Calu3 (cell line): ENCODE measurements at regions not wholly inside any gene's neighbourhood (a gene's known extent, or its start where the extent isn't known, plus 50 kb on each side); places are given as distances from the start of the nearest gene placed in this dataset.
A peak's percentile ranks its signal among the peaks of the same experiment; 100 is the strongest.

Experiments used
- BruUV-seq: library from RNA; stranded (reverse); fragments of 400-500 nt; replicated peaks from 2 replicates; lab custom pipeline; 2021; lab: Mats Ljungman, UMichigan
- CTCF ChIA-PET: fragments of 300-600 bp; sonication (Branson Sonifier 250); formaldehyde crosslinking; loops from one replicate; lab custom pipeline; 2022; ENCODE audit warnings: antibody characterized with exemption; lab: Charles Lee
- DNase-seq: peaks from one replicate; pipeline ENCODE4 v3.0.0; 2022
- H3K27ac Mint-ChIP-seq: one replicate; pipeline ENCODE4 v1.8.0; 2022; ENCODE audit warnings: mixed read lengths; ENCODE audit not compliant: unreplicated experiment
- H3K27me3 Mint-ChIP-seq: one replicate; pipeline ENCODE4 v1.8.0; 2022; ENCODE audit warnings: mixed read lengths; ENCODE audit not compliant: unreplicated experiment
- H3K36me3 Mint-ChIP-seq: one replicate; pipeline ENCODE4 v1.8.0; 2022; ENCODE audit warnings: mild to moderate bottlenecking, moderate library complexity, mixed read lengths; ENCODE audit not compliant: insufficient read depth, unreplicated experiment
- H3K4me1 Mint-ChIP-seq: one replicate; pipeline ENCODE4 v1.8.0; 2022; ENCODE audit warnings: mild to moderate bottlenecking, low read depth, mixed read lengths; ENCODE audit not compliant: unreplicated experiment
- H3K4me3 Mint-ChIP-seq: one replicate; pipeline ENCODE4 v1.8.0; 2022; ENCODE audit warnings: mild to moderate bottlenecking, low read depth, moderate library complexity, mixed read lengths; ENCODE audit not compliant: unreplicated experiment
- H3K9me3 Mint-ChIP-seq: one replicate; pipeline ENCODE4 v1.8.0; 2022; ENCODE audit warnings: low read depth, mixed read lengths; ENCODE audit not compliant: unreplicated experiment
- CTCF ChIP-seq: fragments of 200-600 bp; IDR thresholded peaks from one replicate; pipeline ENCODE4 v1.8.0; 2022; ENCODE audit warnings: antibody characterized with exemption; ENCODE audit not compliant: unreplicated experiment
- intact Hi-C: fragments of 100-400 bp; cut with micrococcal nuclease; formaldehyde crosslinking; loops from one replicate; pipeline ENCODE4 v1.10.0; 2022; ENCODE audit not compliant: unreplicated experiment

- H3K27ac Mint-ChIP-seq = no peak overlapping the region
- intact Hi-C loops = no loop called here
- no peaks in the 10 kb centered on the region for H3K9me3 Mint-ChIP-seq
- TF ChIP-seq CTCF = no peak
- CTCF ChIA-PET = no interaction called here
- H3K4me3 Mint-ChIP-seq = no peak overlapping the region
- H3K27me3 Mint-ChIP-seq = no peaks in the 10 kb centered on the region
- no peaks in the 10 kb centered on the region for H3K4me1 Mint-ChIP-seq
- no peak for DNase-seq
- no TSS peak for BruUV-seq
- H3K36me3 Mint-ChIP-seq = no peaks in the 10 kb centered on the region
Measured at GRCh38 chr5:52543594-52543993, 244.1 kb upstream of the ITGA1 start.

- no peak for DNase-seq
- Mint-ChIP-seq H3K4me3 (no peak overlapping the region), H3K27ac (no peak overlapping the region), H3K27me3 (no peaks in the 10 kb centered on the region), H3K9me3 (no peaks in the 10 kb centered on the region), H3K36me3 (no peaks in the 10 kb centered on the region), H3K4me1 (no peaks in the 10 kb centered on the region)
- intact Hi-C loops = no loop called here
- no peak for TF ChIP-seq CTCF
- no TSS peak for BruUV-seq
- CTCF ChIA-PET = interaction anchor here (0.6 kb wide), 1 partner anchor 12 kb away, joined by 3 read pairs; no protein-coding TSS in a partner anchor
Measured at GRCh38 chr5:52544738-52545137, 243.0 kb upstream of the ITGA1 start.

GRCh38 chr5:52554293-52554692 is 233.4 kb upstream of the ITGA1 start:
- H3K27me3 Mint-ChIP-seq = no peaks in the 10 kb centered on the region
- DNase-seq = no peak
- no peaks in the 10 kb centered on the region for H3K9me3 Mint-ChIP-seq
- H3K36me3 Mint-ChIP-seq = no peaks in the 10 kb centered on the region
- H3K4me3 Mint-ChIP-seq = no peak overlapping the region
- CTCF ChIA-PET = no interaction called here
- intact Hi-C loops = no loop called here
- no TSS peak for BruUV-seq
- TF ChIP-seq CTCF = no peak
- no peak overlapping the region for H3K27ac Mint-ChIP-seq
- H3K4me1 Mint-ChIP-seq = no peaks in the 10 kb centered on the region

GRCh38 chr5:52560366-52560765 is 227.3 kb upstream of the ITGA1 start:
- BruUV-seq = no TSS peak
- CTCF ChIA-PET = no interaction called here
- no peaks in the 10 kb centered on the region for H3K27me3 Mint-ChIP-seq
- no peak overlapping the region for H3K27ac Mint-ChIP-seq
- DNase-seq = no peak
- no peaks in the 10 kb centered on the region for H3K9me3 Mint-ChIP-seq
- peak; percentile 44 for TF ChIP-seq CTCF
- H3K4me3 Mint-ChIP-seq = no peak overlapping the region
- intact Hi-C loops = loop anchor here (2.0 to 5.0 kb wide), 4 partner anchors 96 to 1598 kb away; no protein-coding TSS in a partner anchor
- H3K4me1 Mint-ChIP-seq = no peaks in the 10 kb centered on the region
- no peaks in the 10 kb centered on the region for H3K36me3 Mint-ChIP-seq
